Activated CD8-positive, alpha-beta memory T cell treated with anti-CD3 and anti-CD28 coated beads for 24 hours (primary cell): ENCODE measurements at regions not wholly inside any gene's neighbourhood (a gene's known extent, or its start where the extent isn't known, plus 50 kb on each side); places are given as distances from the start of the nearest gene placed in this dataset.
A peak's percentile ranks its signal among the peaks of the same experiment; 100 is the strongest.
"Not testable (repeated sequence)": the region's sequence is repeated elsewhere in the genome, so short reads cannot be mapped to it uniquely, and the experiment has no call there.

Source experiments
- DNase-seq: peaks from one replicate; pipeline ENCODE4 v3.0.0-alpha.2; 2020

- no peak for DNase-seq
These were observed 124.5 kb upstream of the NOCT start for GRCh38 chr4:138890891-138891570.

- DNase-seq, result no peak
These were observed 126.4 kb upstream of the NOCT start for GRCh38 chr4:138889216-138889615.

DNA sequence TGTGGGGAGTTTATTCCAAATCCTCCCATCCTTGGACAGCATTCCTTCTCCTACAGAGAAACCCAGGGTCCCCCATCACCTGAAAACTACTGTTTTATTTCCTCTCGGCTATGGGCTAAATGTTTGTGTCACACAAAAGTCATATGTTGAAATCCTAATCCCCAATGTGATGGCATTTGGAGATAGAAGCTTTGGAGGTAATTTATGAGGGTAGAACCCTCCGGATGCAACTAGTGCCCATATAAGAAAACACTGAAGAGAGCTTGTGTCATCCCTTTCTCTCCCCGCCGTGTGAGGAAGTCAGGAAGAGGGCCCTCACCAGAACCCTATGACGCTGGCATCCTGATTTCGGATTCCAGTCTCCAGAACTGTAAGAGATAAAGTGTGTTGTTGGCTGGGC lies 127.8 kb upstream of the NOCT start:
- no peak for DNase-seq

DNA sequence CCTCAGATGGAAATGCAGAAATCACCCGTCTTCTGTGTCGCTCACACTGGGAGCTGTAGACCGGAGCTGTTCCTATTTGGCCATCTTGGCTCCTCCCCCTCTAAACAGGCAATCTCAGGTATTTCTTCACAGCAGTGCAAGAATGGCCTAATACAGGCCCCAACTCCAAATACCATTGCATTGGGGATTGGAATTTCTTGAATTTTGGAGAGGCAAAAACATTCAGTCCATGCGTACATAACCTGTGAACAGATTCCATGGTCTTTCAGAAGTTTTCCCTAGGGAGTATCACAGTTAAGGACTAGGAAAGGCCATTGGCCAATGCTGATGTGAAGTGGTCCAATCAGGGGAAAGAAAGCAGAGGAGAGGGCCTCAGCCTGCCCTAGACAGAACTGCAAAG lies 128.2 kb upstream of the NOCT start:
- DNase-seq, result no peak

DNA sequence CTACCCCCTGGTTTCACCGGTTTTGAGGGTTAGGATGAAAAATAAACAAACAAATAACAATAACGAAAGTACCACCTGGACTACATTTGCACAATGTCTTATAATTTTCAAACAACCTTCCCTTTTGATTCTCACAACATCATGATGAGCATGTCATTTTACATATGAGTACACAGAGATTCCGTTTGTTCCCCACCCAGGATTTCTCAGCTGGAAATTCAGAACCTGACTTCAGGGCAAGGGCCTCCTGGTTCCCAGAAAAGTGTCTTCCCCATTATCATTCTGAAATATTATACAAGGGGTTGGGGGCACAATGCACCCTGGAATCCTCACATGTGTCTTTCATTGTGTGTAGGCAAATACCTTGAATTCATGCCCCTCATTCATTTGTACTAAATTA lies 135.8 kb upstream of the NOCT start:
- DNase-seq, result no peak

GRCh38 chr4:138875891-138876608 lies 139.5 kb upstream of the NOCT start:
- DNase-seq, result no peak

DNA sequence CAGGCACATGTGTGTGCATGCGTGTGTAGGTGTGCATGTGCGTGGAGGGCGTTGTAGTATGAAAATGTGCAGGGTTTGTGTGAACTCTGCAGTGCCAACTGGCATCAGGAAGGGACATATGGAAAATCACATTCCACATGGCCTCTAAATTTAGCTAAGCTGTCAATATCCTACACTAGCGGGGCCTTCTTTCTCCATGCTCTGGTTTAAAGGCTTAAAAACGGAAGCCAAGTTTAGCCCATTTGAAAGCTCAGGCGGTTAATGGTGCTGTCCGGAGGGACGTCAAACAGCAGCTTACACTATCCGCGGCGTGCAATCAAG lies 144.1 kb upstream of the NOCT start:
- DNase-seq, result no peak

- peak; percentile 72 for DNase-seq
These were observed 144.6 kb upstream of the NOCT start for GRCh38 chr4:138870737-138871554.

- DNase-seq, result no peak
These were observed 145.9 kb upstream of the NOCT start for GRCh38 chr4:138869631-138870030.

- DNase-seq, result no peak
These were observed 146.4 kb upstream of the NOCT start for GRCh38 chr4:138869165-138869564.

- DNase-seq, result no peak
These were observed 147.0 kb upstream of the NOCT start for GRCh38 chr4:138868562-138868961.

GRCh38 chr4:138867404-138867803 lies 148.2 kb upstream of the NOCT start:
- no peak for DNase-seq

DNA sequence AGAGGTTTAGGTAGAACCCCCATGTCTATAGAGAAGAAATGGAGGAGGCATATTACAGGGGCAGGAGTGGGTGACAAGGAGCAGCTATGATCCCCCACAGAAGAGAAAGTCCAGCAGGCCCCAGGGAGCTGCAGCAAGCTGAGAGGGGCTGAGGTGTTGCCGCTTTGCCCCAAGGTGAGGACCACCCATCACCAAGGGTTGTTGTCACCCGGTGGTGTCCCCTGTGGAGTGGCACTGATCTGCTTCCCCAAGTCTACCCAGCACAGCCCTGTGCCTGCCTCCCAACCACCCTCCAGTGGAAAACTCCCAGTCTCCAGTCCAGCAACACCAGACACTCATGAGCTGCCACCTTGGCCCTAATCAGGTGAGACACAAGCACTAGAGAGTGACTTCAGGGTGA lies 149.3 kb upstream of the NOCT start:
- no peak for DNase-seq

DNA sequence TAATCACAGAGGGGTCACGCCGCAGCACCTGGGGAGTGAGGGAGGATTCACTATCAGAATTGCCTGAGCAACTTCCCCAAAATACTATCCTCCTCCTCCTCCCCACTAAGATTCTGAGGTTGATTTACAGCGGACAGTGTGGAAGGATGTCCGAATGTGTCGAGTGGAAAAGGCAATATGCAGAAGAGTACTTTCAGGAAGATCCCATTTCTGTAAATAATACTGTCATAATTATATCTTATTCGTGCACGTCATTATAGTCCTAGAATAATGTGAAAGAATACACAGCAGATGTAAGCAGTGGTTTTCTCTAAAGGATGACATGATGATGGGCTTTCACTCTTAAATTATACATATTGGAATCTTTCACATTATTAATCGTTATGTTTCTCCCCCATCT lies 149.8 kb upstream of the NOCT start:
- DNase-seq, result no peak

DNA sequence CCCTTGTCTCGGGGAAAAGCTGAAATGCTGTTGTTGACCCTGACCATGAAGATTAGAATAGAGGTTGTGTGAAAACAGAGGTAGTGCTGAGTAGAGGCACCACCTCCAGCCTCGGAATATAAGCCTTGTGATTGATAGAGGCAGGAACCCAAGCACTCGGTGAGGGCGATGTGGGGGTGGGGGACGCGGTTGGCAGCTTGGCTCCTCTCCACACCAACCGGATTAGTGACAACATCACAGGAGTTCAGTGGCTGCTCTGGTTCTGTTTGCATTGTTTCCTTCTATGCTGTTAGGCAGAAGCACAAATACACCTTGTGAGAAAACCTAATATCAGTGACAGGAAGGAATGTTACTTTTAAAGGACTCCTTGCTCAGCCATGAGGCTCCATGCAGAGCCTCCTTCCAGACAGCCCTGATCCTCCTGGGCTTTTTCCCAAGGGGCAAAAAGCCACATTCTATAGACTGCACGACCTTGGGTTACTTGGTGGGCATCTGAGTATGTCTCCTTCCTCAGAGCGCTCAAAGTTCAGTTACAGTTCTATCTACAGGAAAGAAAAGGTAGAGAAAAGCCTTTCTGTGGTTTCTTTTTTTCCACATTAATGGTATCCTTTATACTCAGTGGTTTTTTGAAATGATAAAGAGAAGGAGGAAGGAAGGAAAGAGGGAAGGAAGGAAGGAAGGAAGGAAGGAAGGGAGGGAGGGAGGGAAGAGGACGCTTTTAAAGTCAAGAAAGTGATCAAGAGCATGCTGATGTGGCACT lies 150.4 kb upstream of the NOCT start:
- no peak for DNase-seq

DNA sequence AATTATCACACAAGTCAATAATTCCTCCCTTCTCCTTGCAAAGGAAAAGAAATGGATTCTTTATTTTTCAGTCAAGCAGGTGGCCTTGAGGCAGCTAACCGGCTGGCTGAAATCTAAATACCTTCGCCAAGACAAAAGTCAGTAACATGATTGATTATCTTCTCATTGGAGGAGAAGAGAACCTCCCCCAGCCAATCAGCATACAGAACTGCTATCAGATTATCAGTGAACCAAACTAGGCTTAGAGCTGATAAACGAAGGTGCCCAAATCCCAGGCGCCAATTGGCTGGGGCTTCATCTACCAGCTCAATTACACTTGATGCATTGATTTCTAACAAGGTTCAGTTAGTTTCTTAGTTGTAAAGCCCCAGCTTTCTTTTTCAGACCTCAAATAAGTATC lies 152.4 kb upstream of the NOCT start:
- no peak for DNase-seq

DNA sequence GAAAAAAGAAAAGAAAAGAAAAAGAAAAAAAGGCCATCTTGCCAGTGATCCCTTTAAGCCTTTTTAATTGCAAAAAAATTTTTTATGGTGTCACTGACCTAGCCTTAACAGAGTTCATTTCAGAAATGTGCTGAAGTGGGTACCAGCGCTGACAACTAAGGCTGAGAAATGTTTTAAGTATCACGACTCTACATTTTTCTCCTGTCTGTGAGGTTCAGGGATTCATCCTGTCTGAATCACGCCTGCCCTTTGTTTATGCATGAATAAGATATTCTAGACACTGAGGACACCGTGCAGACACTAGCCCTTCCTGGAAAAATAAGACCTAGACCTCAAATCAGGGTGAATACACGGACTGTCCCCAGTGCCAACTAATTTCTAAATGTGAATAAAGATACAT lies 154.4 kb upstream of the NOCT start:
- no peak for DNase-seq

GRCh38 chr4:138860357-138860756 lies 155.2 kb upstream of the NOCT start:
- DNase-seq, result not testable (repeated sequence)

DNA sequence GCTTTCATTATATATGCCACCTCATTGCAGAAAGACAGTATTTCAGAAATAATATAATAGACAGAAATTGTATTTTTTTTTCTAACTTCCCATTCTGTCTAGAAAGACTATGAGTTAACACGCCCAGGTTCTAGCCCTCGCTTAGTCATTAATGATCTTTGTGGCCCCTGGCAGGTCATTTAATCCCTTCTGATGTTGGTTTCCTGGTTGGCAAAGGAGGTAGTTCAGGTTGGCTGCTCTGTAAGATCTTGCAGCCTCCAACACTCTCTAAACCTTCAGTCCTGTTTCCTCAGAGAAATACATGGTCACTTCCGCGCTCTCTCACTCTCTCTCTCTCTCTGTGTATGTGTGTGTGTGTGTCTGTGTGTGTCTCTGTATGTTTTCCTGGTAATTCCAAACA lies 156.3 kb upstream of the NOCT start:
- no peak for DNase-seq

GRCh38 chr4:138858419-138858818 lies 157.2 kb upstream of the NOCT start:
- no peak for DNase-seq

GRCh38 chr4:138857416-138857815 lies 158.2 kb upstream of the NOCT start:
- no peak for DNase-seq

GRCh38 chr4:138852681-138853080 lies 162.9 kb upstream of the NOCT start:
- no peak for DNase-seq
